ENCODE measurements at regions not wholly inside any gene's neighbourhood (a gene's known extent, or its start where the extent isn't known, plus 50 kb on each side); places are given as distances from the start of the nearest gene placed in this dataset.

- Histone ChIP-seq H3K4me1 (ENCODE audit: insufficient read depth, insufficient read length) (no peaks in the 10 kb centered on the region), H3K4me3 (ENCODE audit: insufficient read length, low read depth) (no peak overlapping the region), H3K36me3 (ENCODE audit: insufficient read depth, insufficient read length, low read length) (no peaks in the 10 kb centered on the region), H3K9ac (ENCODE audit: insufficient read length, low read depth) (no peak overlapping the region), H3K9me3 (ENCODE audit: insufficient read depth, low read length) (no peaks in the 10 kb centered on the region), H3K27me3 (ENCODE audit: insufficient read depth, insufficient read length) (no peaks in the 10 kb centered on the region)
- no peak for DNase-seq (ENCODE audit: low read depth, low spot score)
- TF ChIP-seq YY1 (IDR thresholded peaks at IDR 0.05; ENCODE audit: insufficient read depth, insufficient read length), result no peak
- no peak for TF ChIP-seq ZNF274 (IDR thresholded peaks at IDR 0.05; ENCODE audit: low read depth, low read length)
Observed at GRCh38 chr17:53948323-53948722, 125.6 kb downstream of the KIF2B start.

- DNase-seq (ENCODE audit: low read depth, low spot score), result no peak
- TF ChIP-seq YY1 (IDR thresholded peaks at IDR 0.05; ENCODE audit: insufficient read depth, insufficient read length) (no peak), ZNF274 (IDR thresholded peaks at IDR 0.05; ENCODE audit: low read depth, low read length) (no peak), SUZ12 (IDR thresholded peaks at IDR 0.05; ENCODE audit: extremely low read depth, insufficient read depth, insufficient read length) (no peak)
- no peaks in the 10 kb centered on the region for H3K4me1 ChIP-seq (ENCODE audit: insufficient read depth, insufficient read length)
- no peak overlapping the region for H3K9ac ChIP-seq (ENCODE audit: insufficient read length, low read depth)
- no peaks in the 10 kb centered on the region; the same call in 1 of the 2 replicates for H3K9me3 ChIP-seq (ENCODE audit: insufficient read depth, low read length)
- no peaks in the 10 kb centered on the region for H3K36me3 ChIP-seq (ENCODE audit: insufficient read depth, insufficient read length, low read length)
- no peak overlapping the region for H3K4me3 ChIP-seq (ENCODE audit: insufficient read length, low read depth)
- no peaks in the 10 kb centered on the region for H3K27me3 ChIP-seq (ENCODE audit: insufficient read depth, insufficient read length)
Observed at GRCh38 chr17:53949473-53950090, 126.9 kb downstream of the KIF2B start.

GRCh38 chr17:53950207-53950857 lies 127.6 kb downstream of the KIF2B start:
- no peaks in the 10 kb centered on the region; the same call in 1 of the 2 replicates for H3K9me3 ChIP-seq (ENCODE audit: insufficient read depth, low read length)
- no peaks in the 10 kb centered on the region for H3K27me3 ChIP-seq (ENCODE audit: insufficient read depth, insufficient read length)
- no peaks in the 10 kb centered on the region for H3K36me3 ChIP-seq (ENCODE audit: insufficient read depth, insufficient read length, low read length)
- no peaks in the 10 kb centered on the region for H3K4me1 ChIP-seq (ENCODE audit: insufficient read depth, insufficient read length)
- H3K4me3 ChIP-seq (ENCODE audit: insufficient read length, low read depth), result no peak overlapping the region
- no peak overlapping the region for H3K9ac ChIP-seq (ENCODE audit: insufficient read length, low read depth)
- DNase-seq (ENCODE audit: low read depth, low spot score), result no peak
- TF ChIP-seq ZNF274 (IDR thresholded peaks at IDR 0.05; ENCODE audit: low read depth, low read length), result no peak
- no peak for TF ChIP-seq SUZ12 (IDR thresholded peaks at IDR 0.05; ENCODE audit: extremely low read depth, insufficient read depth, insufficient read length)
- TF ChIP-seq YY1 (IDR thresholded peaks at IDR 0.05; ENCODE audit: insufficient read depth, insufficient read length), result no peak

- H3K9ac ChIP-seq (ENCODE audit: insufficient read length, low read depth), result no peak overlapping the region
- no peaks in the 10 kb centered on the region for H3K4me1 ChIP-seq (ENCODE audit: insufficient read depth, insufficient read length)
- no peaks in the 10 kb centered on the region for H3K27me3 ChIP-seq (ENCODE audit: insufficient read depth, insufficient read length)
- H3K4me3 ChIP-seq (ENCODE audit: insufficient read length, low read depth), result no peak overlapping the region
- TF ChIP-seq ZNF274 (IDR thresholded peaks at IDR 0.05; ENCODE audit: low read depth, low read length) (no peak), SUZ12 (IDR thresholded peaks at IDR 0.05; ENCODE audit: extremely low read depth, insufficient read depth, insufficient read length) (no peak), YY1 (IDR thresholded peaks at IDR 0.05; ENCODE audit: insufficient read depth, insufficient read length) (no peak)
- H3K9me3 ChIP-seq (ENCODE audit: insufficient read depth, low read length), result peaks cover under 1% of the 10 kb centered on the region; the same call in 1 of the 2 replicates
- no peaks in the 10 kb centered on the region for H3K36me3 ChIP-seq (ENCODE audit: insufficient read depth, insufficient read length, low read length)
- DNase-seq (ENCODE audit: low read depth, low spot score), result no peak
Observed at GRCh38 chr17:53950858-53951250, 128.1 kb downstream of the KIF2B start.

- Histone ChIP-seq H3K27me3 (ENCODE audit: insufficient read depth, insufficient read length) (no peaks in the 10 kb centered on the region), H3K4me1 (ENCODE audit: insufficient read depth, insufficient read length) (no peaks in the 10 kb centered on the region), H3K9ac (ENCODE audit: insufficient read length, low read depth) (no peak overlapping the region), H3K4me3 (ENCODE audit: insufficient read length, low read depth) (no peak overlapping the region), H3K9me3 (ENCODE audit: insufficient read depth, low read length) (no peaks in the 10 kb centered on the region), H3K36me3 (ENCODE audit: insufficient read depth, insufficient read length, low read length) (no peaks in the 10 kb centered on the region)
- no peak for DNase-seq (ENCODE audit: low read depth, low spot score)
- TF ChIP-seq SUZ12 (IDR thresholded peaks at IDR 0.05; ENCODE audit: extremely low read depth, insufficient read depth, insufficient read length) (no peak), YY1 (IDR thresholded peaks at IDR 0.05; ENCODE audit: insufficient read depth, insufficient read length) (no peak), ZNF274 (IDR thresholded peaks at IDR 0.05; ENCODE audit: low read depth, low read length) (no peak)
Observed at GRCh38 chr17:53971361-53971760, 148.6 kb downstream of the KIF2B start.

GRCh38 chr17:53979991-53980390 lies 157.3 kb downstream of the KIF2B start:
- no peaks in the 10 kb centered on the region for H3K27me3 ChIP-seq (ENCODE audit: insufficient read depth, insufficient read length)
- H3K9ac ChIP-seq (ENCODE audit: insufficient read length, low read depth), result no peak overlapping the region
- TF ChIP-seq YY1 (IDR thresholded peaks at IDR 0.05; ENCODE audit: insufficient read depth, insufficient read length), result no peak
- no peak for TF ChIP-seq ZNF274 (IDR thresholded peaks at IDR 0.05; ENCODE audit: low read depth, low read length)
- TF ChIP-seq SUZ12 (IDR thresholded peaks at IDR 0.05; ENCODE audit: extremely low read depth, insufficient read depth, insufficient read length), result no peak
- H3K4me1 ChIP-seq (ENCODE audit: insufficient read depth, insufficient read length), result no peaks in the 10 kb centered on the region
- no peak overlapping the region for H3K4me3 ChIP-seq (ENCODE audit: insufficient read length, low read depth)
- H3K36me3 ChIP-seq (ENCODE audit: insufficient read depth, insufficient read length, low read length), result no peaks in the 10 kb centered on the region
- no peak for DNase-seq (ENCODE audit: low read depth, low spot score)
- H3K9me3 ChIP-seq (ENCODE audit: insufficient read depth, low read length), result 0 out of 2 replicates have a peak, but pooled peaks cover 7% of the 10 kb centered on the region

GRCh38 chr17:53996131-53996530 lies 173.4 kb downstream of the KIF2B start:
- no peak for DNase-seq (ENCODE audit: low read depth, low spot score)
- Histone ChIP-seq H3K9ac (ENCODE audit: insufficient read length, low read depth) (no peak overlapping the region), H3K4me1 (ENCODE audit: insufficient read depth, insufficient read length) (no peaks in the 10 kb centered on the region), H3K9me3 (ENCODE audit: insufficient read depth, low read length) (no peaks in the 10 kb centered on the region), H3K4me3 (ENCODE audit: insufficient read length, low read depth) (no peak overlapping the region), H3K27me3 (ENCODE audit: insufficient read depth, insufficient read length) (no peaks in the 10 kb centered on the region), H3K36me3 (ENCODE audit: insufficient read depth, insufficient read length, low read length) (no peaks in the 10 kb centered on the region)
- no peak for TF ChIP-seq ZNF274 (IDR thresholded peaks at IDR 0.05; ENCODE audit: low read depth, low read length)
- TF ChIP-seq SUZ12 (IDR thresholded peaks at IDR 0.05; ENCODE audit: extremely low read depth, insufficient read depth, insufficient read length), result no peak
- no peak for TF ChIP-seq YY1 (IDR thresholded peaks at IDR 0.05; ENCODE audit: insufficient read depth, insufficient read length)
